GM12864 (cell line): ENCODE measurements at regions not wholly inside any gene's neighbourhood (a gene's known extent, or its start where the extent isn't known, plus 50 kb on each side); places are given as distances from the start of the nearest gene placed in this dataset.

Source experiments
- DNase-seq: peaks from one replicate; pipeline ENCODE4 v3.0.0-alpha.2; 2011; ENCODE audit warnings: low read depth
- H3K4me3 ChIP-seq: 2 replicates; pipeline ENCODE4 v1.5.1; 2011; ENCODE audit warnings: mild to moderate bottlenecking, low read depth, low read length, control low read depth
- CTCF ChIP-seq: IDR thresholded peaks from 2 replicates; pipeline ENCODE4 v1.5.1; 2011; ENCODE audit warnings: low read depth, mild to moderate bottlenecking, moderate library complexity, low read length, control low read depth, inconsistent platforms; ENCODE audit errors: missing control alignments

- no peak overlapping the region for H3K4me3 ChIP-seq
- no peak for DNase-seq
- TF ChIP-seq CTCF = no peak
These were observed 168.3 kb downstream of the DUSP6 start for GRCh38 chr12:89183985-89184435.

DNA sequence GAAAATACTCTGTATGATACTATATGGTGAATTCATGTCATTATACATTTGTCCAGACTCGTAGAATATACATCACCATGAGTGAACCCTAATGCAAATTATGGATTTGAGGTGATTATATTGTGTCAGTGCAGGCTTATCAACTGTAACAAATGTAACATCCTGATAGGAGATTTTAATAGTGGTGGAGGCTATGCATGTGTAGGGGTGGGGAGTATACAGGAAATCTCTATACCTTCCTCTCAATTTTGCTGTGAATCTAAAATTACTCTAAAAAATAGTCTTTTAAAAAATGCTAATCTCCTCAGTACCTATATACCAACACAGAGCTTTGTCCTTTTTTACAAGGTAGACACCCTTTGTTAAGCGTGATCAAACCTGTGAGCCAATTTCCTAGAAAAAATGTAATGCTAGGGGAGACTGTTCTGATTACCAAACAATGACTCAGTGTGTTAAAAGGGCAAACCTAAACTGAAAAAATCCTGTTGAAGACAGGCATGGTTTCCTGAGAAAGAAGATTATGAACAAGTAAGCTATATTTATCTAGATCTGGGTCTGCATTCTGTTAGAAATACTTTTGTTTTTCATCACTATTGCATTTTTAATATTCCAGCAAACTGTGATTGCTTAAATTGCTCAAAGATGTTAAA, 170.9 kb downstream of the DUSP6 start:
- no peak for TF ChIP-seq CTCF
- no peak for DNase-seq

DNA sequence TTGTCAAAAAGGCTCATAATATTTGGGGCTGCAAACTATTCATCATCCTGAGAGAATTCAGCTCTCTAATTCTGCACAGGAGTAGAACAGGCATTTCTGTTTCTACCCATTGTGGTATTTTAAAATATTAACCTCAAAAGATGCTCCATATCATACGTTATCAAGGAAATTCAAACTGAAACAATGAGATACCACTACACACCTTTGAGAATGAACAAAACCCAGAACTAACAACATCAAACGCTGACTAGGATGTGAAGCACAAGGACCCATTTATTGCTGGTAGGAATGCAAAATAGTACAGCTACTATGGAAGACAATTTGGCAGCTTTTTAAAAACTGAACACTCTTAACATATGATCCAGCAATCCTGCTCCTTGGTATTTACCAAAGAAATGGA, 171.8 kb downstream of the DUSP6 start:
- no peak for DNase-seq
- no peak for TF ChIP-seq CTCF
- H3K4me3 ChIP-seq = no peak overlapping the region

More for the DNA sequence above, 170.9 kb downstream of the DUSP6 start:
- no peak overlapping the region for H3K4me3 ChIP-seq

GRCh38 chr12:89179983-89180382, 172.3 kb downstream of the DUSP6 start:
- TF ChIP-seq CTCF = no peak
- no peak overlapping the region for H3K4me3 ChIP-seq
- no peak for DNase-seq

DNA sequence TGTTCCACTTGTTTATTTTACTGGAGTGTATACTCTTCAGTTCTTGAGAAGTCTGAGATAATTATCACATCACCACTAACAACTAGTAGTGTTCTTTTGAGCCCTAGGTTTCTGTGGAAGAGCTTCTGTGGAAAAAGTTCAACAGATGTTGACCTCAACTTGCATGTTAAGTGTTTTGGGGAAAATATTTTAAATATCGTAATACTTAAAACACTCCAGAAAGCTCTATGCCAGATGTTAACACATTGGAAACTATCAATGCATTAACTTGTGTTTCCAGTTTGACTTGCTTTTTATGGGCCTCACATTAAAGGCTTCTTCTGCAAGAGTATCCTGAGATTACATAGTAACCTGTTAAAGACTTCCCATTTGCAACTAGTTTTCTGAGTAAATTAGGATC, 173.1 kb downstream of the DUSP6 start:
- no peak for DNase-seq
- no peak for TF ChIP-seq CTCF
- no peak overlapping the region for H3K4me3 ChIP-seq

DNA sequence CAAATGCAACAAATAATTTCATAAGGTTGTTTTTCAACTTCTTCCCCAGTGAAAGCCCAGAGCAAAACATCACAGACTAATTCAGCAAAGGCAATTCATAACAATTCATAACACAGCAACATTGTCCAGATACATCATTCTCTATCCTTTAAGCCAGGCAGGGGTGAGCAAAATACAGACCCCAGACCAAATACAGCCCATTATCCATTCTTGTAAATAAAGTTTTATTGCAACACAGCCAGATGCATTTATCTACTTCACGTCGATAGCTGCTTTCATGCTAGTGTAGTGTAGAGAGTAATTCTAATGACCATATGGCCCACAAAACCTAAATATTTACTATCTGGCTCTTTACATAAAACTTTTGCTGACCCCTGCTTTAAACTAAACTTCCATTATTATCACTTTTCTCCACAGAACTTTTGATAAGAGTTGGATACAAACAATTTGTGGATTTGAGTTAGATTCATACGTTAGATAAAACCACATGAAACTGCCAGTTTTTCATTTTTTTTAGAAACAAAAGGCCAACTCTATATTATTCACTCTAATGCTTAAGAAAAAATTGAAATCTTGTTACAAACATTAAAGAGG, 174.4 kb downstream of the DUSP6 start:
- DNase-seq = no peak
- TF ChIP-seq CTCF = no peak
- no peak overlapping the region for H3K4me3 ChIP-seq

GRCh38 chr12:89176676-89177075, 175.6 kb downstream of the DUSP6 start:
- DNase-seq = no peak
- no peak for TF ChIP-seq CTCF
- H3K4me3 ChIP-seq = no peak overlapping the region
